ENCODE measurements at regions not wholly inside any gene's neighbourhood (a gene's known extent, or its start where the extent isn't known, plus 50 kb on each side); places are given as distances from the start of the nearest gene placed in this dataset.

DNA sequence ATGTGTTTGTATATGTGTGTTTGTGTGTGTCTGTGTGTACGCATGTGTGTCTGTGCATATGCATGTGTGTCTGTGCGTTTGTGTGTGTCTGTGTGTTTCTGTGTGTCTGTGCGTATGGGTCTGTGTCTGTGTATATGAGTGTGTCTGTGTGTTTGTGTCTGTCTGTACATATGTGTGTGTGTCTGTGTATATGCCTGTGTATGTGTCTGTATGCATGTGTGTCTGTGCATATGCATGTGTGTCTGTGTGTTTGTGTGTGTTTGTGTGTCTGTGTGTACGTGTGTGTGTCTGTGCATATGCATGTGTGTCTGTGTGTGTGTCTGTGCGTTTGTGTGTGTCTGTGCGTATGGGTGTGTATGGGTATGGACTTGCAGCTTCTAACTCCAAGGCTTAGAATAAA lies 174.0 kb upstream of the NOX3 start:
- TF ChIP-seq, protein P1, sequence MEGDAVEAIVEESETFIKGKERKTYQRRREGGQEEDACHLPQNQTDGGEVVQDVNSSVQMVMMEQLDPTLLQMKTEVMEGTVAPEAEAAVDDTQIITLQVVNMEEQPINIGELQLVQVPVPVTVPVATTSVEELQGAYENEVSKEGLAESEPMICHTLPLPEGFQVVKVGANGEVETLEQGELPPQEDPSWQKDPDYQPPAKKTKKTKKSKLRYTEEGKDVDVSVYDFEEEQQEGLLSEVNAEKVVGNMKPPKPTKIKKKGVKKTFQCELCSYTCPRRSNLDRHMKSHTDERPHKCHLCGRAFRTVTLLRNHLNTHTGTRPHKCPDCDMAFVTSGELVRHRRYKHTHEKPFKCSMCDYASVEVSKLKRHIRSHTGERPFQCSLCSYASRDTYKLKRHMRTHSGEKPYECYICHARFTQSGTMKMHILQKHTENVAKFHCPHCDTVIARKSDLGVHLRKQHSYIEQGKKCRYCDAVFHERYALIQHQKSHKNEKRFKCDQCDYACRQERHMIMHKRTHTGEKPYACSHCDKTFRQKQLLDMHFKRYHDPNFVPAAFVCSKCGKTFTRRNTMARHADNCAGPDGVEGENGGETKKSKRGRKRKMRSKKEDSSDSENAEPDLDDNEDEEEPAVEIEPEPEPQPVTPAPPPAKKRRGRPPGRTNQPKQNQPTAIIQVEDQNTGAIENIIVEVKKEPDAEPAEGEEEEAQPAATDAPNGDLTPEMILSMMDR (IDR thresholded peaks at IDR 0.05) = no peak
- TF ChIP-seq USF2 (IDR thresholded peaks at IDR 0.05) (no peak), RFX5 (IDR thresholded peaks at IDR 0.05) (no peak), PBX3 (IDR thresholded peaks at IDR 0.05) (no peak), ZSCAN20 (CRISPR knock-in tag; IDR thresholded peaks at IDR 0.05) (no peak), RAD21 (conservative IDR thresholded peaks at IDR 0.05 in 1 of 2, IDR thresholded peaks at IDR 0.05 in 1 of 2) (no peak), EP300 (IDR thresholded peaks at IDR 0.05) (no peak), POLR2AphosphoS2 (conservative IDR thresholded peaks at IDR 0.05; ENCODE audit: low read length) (no peak)

Measured in A549 (cell line).